ENCODE measurements at regions not wholly inside any gene's neighbourhood (a gene's known extent, or its start where the extent isn't known, plus 50 kb on each side); places are given as distances from the start of the nearest gene placed in this dataset.

DNA sequence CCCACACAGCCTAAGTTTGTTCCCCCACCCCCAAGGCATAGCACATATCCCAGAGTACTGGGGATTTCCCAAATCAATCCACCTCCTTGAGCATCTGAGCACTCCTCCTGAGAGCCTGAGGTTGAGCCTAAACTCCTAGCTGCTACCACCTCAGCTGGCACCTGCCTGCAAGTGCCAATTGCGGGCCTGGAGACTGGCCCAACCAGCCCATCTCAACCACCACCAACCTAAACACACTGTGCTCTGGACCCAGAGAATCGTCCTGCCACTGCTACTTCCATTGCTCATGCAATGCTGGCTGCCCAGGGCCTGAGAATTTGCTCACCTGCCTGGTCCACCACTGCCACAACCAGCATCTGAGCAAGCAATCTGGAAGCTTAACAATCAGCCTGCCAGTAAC, 177.1 kb downstream of the FGF13 start:
- POLR2A ChIA-PET, result no interaction called here

DNA sequence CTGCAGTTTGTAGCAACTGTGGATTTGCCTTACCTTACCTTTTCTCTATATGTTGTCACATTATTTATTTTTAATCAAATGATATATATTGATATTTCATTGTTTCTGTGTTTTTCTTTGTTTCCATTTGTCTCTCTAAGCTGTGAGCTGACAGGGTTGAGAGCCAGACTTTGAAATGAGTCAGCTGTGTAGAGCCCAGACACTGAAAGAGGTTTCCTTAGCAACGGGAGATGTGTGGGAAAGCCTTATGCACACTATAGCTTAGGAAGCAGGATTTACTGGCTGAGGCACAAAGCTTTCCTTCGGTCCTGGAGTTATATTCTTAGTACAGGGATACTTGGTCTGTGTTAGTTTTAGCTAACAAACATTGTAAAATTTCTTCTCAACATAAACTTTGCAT, 192.2 kb downstream of the FGF13 start:
- ChIA-PET CTCF (no interaction called here), POLR2A (no interaction called here)

More for the DNA sequence above, 177.1 kb downstream of the FGF13 start:
- CTCF ChIA-PET, result no interaction called here

DNA sequence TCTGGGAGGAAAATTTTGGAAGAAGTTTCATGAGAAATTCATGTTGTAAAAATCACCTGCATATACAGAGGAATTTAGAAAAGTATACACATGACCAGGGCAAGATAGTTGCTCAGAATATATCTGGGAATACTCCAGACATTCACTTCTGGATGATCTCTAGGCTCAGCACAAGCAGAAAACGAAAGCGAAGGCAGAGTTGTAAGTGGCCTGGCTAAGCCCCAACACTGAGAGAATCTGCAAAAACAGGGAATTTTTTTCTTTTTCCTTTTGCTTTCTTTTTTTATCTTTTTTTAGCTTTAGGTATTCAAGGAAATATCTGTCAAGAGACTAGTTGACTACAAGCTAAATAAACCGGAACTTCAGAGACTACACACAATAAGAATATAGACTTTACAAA, 207.2 kb downstream of the FGF13 start:
- CTCF ChIA-PET, result no interaction called here
- POLR2A ChIA-PET, result no interaction called here

DNA sequence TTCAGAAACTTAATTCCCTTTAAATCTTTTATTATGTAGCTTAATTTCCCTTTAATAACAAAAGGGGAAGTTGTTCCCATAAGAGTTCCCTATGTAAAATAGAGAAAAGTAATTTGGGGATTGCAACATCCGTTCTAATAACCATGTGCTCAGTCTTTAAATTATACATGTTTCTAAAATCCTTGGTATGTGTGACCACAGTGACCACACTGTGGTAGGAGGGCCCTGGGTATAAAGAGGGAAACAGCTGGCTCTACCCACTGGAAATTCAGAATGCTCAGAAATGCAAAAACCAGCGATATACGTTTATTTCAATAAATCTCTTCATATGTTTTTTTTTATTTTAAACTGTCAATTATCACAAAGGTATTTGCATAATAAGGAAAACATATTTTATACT, 219.1 kb downstream of the FGF13 start:
- POLR2A ChIA-PET, result no interaction called here
- CTCF ChIA-PET, result no interaction called here

DNA sequence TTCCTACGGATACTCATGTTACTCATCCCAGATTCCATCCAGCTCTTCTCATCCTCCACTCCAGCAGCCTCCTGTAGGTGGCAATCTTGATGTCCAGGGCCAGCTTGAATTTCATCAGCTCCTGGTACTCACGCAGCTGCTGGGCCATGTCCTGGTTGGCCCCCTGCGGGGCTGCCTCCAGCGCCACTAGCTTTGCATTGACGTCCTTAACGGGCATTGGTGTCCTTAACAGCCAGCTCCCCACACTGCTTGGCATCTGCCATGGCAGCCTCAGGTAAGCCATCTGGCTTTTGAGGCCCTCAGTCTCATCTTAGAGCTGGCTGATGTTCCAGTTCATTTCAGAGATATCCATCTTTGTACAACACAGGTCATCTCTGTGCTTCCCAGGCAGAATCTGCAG, 223.7 kb downstream of the FGF13 start:
- CTCF ChIA-PET, result interaction anchor here (0.5 kb wide), 1 partner anchor 9 kb away, joined by 4 read pairs; no protein-coding TSS in a partner anchor
- POLR2A ChIA-PET, result no interaction called here

DNA sequence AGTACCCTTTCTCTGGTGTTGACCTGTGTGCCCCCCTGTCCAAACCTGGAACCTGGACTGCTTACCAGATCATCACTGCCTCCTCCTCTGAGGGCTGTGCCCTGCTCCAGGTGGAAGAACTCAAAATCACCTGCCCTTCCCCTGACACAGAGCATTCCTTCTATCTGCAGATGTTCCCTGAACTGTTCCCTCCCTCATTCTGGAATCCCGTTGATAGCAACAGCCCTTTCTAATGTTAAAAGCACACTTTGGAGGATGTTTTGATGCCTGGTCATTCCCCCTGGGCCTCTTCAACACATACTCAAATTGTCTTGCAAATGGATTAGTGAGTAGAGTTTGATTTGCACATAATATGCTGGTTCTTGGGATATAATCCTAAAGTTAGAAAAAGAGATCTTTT, 225.8 kb downstream of the FGF13 start:
- ChIA-PET CTCF (no interaction called here), POLR2A (no interaction called here)

DNA sequence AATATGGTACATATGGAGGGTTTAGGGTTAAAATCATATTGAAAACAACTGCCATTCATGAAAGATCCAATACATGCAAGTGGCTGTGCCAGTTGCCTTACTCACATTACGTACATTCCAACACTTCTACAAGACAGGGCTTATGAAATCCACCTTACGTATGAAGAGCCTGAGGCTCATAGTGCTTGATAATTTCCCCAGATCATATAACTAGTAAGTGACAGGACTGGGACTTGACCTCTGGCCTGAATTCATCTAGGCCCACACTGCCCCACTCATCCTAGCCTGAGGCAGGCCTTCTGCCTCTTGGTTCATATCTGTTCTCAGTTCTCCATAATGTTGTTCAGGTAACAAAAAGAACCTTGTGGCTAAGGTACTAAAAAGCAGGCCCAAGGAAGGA, 226.3 kb downstream of the FGF13 start:
- POLR2A ChIA-PET, result no interaction called here

DNA sequence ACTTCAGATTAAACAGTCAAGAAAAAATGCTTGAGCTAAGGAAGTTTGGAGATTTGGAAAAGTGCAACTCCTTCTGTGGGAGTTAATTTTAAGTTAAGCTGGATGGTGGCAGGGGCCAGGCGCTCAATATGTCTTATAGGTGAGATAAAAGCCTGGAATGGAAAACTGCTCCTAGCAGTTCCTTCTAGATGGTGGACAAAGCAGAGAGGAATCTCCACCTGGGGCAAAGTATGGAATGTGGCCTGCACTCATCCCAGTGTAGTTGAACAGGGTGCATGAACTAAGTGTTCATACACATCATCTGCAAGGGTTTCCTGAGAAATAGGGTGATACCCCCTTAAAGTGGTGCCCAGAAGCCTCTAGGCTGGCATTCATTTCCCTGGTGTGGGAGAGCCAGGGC, 227.1 kb downstream of the FGF13 start:
- ChIA-PET CTCF (no interaction called here), POLR2A (no interaction called here)

More for the DNA sequence above, 226.3 kb downstream of the FGF13 start:
- CTCF ChIA-PET, result no interaction called here

DNA sequence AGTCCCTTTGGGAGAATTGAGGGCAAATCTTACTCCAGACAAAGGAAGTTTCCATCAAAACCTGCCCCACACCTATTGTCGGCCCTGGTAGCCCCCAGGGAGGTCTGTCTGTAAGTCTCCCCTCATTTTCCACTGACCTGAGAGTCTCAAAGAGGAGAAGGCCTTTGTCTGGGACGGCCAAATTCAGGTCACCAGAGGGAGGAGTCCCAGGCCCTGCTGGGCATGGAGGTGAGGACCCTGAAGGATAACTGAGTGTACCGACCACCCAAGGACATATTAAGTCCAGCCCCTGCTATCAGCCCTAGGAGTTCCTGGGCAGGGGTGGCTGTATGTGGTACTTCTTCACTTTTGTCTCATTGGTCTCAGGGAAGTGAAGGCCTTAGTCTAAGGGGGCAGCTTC, 229.9 kb downstream of the FGF13 start:
- ChIA-PET CTCF (no interaction called here), POLR2A (no interaction called here)

DNA sequence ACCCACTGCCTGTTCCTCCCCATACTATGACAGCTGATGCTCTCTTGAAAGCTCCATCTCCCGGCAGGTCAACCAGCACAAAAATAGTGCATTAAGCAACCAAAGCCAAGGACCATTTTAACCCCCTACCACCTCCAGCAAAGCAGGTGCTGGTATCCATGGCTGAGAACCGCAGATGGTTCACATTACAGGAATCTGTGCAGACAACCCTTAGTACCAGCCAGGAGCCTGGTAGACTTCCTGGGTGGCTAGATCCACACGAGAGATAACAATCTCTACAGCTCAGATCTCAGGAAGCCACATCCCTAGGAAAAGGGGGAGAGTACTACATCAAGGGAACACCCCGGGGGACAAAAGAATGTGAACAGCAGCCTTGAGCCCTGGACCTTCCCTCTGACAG, 248.0 kb downstream of the FGF13 start:
- POLR2A ChIA-PET, result no interaction called here
- CTCF ChIA-PET, result no interaction called here
